ENCODE measurements at regions not wholly inside any gene's neighbourhood (a gene's known extent, or its start where the extent isn't known, plus 50 kb on each side); places are given as distances from the start of the nearest gene placed in this dataset.

DNA sequence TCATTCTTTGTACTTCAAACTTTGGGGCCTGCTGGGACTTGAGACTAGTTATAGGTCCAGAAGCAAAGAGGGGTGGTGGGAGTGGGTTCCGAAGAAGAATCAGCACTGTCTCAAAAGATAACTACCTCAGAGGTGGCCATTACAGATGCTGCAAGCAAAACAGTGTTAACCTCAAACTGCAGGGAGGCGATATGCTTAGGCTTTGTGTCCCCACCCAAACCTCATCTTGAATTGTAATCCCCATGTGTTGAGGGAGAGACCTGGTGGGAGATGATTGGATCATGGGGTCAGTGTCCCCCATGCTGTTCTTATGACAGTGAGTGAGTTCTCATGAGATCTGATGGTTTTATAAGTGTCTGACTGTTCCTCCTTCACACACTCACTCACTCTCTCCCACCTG is 545.3 kb downstream of the XYLT1 start:
- TF ChIP-seq, protein P1, sequence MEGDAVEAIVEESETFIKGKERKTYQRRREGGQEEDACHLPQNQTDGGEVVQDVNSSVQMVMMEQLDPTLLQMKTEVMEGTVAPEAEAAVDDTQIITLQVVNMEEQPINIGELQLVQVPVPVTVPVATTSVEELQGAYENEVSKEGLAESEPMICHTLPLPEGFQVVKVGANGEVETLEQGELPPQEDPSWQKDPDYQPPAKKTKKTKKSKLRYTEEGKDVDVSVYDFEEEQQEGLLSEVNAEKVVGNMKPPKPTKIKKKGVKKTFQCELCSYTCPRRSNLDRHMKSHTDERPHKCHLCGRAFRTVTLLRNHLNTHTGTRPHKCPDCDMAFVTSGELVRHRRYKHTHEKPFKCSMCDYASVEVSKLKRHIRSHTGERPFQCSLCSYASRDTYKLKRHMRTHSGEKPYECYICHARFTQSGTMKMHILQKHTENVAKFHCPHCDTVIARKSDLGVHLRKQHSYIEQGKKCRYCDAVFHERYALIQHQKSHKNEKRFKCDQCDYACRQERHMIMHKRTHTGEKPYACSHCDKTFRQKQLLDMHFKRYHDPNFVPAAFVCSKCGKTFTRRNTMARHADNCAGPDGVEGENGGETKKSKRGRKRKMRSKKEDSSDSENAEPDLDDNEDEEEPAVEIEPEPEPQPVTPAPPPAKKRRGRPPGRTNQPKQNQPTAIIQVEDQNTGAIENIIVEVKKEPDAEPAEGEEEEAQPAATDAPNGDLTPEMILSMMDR (IDR thresholded peaks at IDR 0.05; ENCODE audit: borderline replicate concordance, extremely low read depth, low read length, poor library complexity, severe bottlenecking) = no peak
- no peak for TF ChIP-seq EZH2 (IDR thresholded peaks at IDR 0.05; ENCODE audit: borderline replicate concordance, low read depth, low read length, severe bottlenecking)

All from DND-41 (cell line).